GM18907 (cell line): ENCODE measurements at regions not wholly inside any gene's neighbourhood (a gene's known extent, or its start where the extent isn't known, plus 50 kb on each side); places are given as distances from the start of the nearest gene placed in this dataset.
"Not testable (repeated sequence)": the region's sequence is repeated elsewhere in the genome, so short reads cannot be mapped to it uniquely, and the experiment has no call there.

Experiments
- ATAC-seq: cut with Tn5 transposase; IDR thresholded peaks from one replicate; pipeline ENCODE4 v1.9.1; 2021; ENCODE audit warnings: mild to moderate bottlenecking, moderate library complexity; ENCODE audit not compliant: unreplicated experiment

DNA sequence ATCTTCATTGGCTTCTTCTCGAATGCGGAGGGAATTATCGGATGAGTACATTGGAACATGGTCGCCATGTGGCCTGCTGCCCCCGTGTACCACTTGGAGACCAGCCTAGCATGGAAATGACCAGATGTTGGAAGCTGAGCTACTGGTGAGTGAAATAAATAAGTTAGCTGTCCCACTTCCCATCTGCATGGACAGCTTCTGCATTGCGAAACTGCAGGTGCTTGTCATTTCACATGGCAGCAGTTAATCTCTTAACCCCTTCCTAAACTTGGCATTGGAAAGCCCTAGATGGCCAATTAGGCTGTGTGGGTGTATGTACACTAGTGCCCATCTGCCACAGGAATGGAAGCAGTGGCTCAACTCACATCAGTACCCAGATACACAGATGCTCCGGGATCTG lies 246.6 kb upstream of the IL12B start:
- no peak for ATAC-seq

DNA sequence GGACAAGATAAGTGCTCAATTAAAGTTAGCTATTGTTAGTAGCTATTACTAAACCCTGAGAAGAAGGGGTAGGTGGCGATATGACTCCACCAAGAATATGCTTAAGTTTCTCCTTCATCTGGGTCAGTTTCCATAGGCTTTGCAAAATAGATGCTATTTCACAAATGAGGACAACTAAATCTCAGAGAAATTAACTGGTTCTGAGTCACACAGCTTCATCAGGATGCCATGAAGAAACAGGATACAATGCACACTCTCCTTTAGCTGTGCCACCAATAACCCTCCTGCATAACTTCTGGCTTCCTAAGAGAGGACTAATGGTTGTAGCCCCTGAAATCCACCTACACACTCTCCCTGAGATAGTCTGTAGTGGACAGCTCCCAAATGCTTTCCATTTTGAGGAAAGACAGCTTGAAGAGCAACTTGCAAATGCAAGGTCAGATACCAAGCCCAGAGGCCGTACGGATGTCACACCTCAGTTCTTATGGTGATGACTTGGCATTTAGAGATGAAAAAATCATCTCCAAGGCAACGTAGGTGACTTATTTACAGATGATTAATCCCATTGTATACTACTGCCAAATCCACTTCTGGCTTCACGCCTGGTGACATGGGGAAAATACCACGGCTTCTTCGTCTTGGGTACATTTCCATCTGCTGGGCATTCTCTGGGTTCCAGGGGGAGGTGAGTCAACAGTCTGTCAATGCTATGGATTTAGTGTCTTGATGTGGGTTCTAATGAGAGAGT lies 251.4 kb upstream of the IL12B start:
- ATAC-seq: no peak

- no peak for ATAC-seq
Measured at GRCh38 chr5:159582756-159583541, 252.7 kb upstream of the IL12B start.

DNA sequence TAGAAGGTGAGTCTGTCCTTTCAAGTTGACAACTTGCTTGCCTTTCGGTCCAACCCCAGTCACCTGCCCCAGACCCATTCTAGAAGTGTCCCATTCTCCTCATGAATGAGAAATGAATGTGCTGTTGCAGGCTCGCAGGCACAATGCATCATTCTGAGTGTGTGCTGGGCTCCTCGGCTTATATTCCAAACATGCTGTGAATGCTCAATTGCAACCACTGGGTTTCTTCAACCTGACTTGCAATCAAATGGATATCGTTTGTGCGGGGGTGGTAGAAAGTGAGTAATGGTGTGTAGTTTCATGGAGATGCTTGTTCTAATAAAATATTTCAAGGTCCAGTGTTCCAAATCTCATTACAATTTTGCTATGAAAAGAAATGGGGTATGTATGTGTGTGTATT lies 256.6 kb upstream of the IL12B start:
- no peak for ATAC-seq

GRCh38 chr5:159588941-159589340 lies 258.7 kb upstream of the IL12B start:
- no peak for ATAC-seq

DNA sequence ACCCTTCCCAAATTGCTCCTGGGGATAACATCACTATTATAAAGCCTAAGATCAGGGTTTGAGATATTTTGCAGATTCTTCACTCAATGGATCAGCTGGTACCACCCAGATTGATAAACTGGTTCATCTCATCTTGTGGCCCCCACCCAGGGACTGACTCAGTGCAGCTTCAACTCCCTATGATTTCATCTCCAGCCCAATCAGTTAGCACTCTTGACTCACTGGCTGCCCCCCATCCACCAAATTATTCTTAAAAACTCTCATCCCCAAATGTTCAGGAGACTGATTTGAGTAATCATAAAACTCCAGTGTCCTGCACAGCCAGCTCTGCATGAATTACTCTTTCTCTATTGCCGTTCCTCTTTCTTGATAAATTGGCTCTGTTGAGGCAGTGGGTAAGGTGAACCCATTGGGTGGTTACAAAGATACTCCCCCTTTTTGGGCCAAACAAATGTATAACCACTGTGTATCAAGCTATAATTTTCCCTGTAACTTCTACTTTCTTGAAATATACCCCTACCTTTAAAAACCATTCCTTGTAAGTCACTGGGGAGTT lies 263.3 kb upstream of the IL12B start:
- no peak for ATAC-seq

DNA sequence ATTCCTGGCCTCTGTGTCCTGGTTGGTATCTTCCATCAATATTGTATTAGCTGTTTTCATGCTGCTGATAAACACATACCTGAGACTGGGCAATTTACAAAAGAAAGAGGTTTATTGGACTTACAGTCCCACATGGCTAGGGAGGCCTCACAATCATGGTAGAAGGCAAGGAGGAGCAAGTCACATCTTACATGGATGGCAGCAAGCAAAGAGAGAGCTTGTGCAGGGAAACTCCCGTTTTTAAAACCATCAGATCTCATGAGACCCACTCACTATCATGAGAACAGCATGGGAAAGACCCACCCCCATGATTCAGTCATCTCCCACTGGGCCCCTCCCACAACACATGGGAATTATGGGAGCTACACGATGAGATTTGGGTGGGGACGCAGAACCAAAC lies 265.3 kb upstream of the IL12B start:
- not testable (repeated sequence) for ATAC-seq

- no peak for ATAC-seq
Measured at GRCh38 chr5:159601216-159601615, 270.9 kb upstream of the IL12B start.

DNA sequence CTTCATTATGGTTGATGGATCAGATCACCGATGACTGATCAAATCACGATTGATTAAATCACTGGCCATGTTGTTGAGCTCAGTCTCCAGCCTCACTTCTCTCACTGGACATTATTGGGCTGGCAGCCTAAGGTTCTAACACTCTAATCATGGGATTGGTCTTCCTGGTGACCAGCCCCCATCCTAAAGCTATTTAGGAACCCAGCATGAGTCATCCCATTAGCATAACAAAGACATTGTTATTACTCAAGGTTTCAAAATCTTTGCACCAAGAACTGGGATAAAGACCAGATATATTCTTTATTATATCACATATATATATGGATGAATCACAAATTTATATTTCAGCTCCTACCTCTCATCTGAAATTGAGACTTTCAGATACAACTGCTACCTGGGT lies 272.1 kb upstream of the IL12B start:
- no peak for ATAC-seq

- no peak for ATAC-seq
Measured at GRCh38 chr5:159605585-159605984, 275.3 kb upstream of the IL12B start.

DNA sequence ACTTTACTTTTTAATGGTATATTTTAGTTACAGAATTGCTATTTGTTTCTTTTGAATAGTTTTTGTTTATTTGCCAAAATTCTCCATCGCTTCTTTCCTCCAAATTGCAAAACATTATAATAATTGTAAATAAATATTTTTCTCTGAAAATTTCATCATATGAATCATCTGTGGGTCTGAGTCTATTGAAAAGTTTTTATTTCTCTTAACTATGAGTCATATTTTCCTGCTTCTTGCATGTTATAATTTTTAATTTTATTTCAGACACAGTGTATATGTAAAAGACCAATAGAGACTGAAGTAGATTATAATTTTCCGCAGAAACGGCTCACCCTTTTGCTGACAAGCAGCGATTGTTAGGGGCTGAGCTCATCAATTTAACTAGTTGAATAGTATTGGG lies 279.1 kb upstream of the IL12B start:
- ATAC-seq: no peak

DNA sequence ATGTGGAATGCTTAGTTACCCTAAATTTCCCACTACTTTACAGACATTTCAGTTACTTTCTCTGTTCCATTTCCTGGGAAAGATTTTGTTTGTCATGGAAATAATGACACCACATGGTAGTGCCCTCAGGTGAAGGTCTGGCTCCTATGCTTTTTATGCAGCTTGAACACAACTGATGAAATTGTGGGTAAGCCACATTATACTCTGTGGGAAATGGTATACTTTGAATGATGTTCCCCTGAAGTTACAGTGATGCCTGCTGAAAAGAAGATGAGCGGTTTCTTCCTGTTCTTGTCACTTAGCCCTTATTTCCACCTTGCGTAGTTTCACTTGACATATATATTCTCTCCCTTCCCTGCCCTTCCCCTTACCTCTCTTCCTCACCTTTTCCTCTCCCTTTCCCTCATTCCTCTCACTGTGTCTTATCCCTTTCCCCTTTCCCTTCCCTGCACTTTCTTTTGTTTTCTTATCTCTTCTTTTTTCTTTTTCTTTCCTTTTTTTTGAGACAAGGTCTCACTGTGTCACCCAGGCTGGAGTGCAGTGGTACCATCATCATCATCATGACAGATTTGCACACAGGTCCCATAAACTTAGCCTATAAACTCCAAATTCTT lies 280.8 kb upstream of the IL12B start:
- ATAC-seq: no peak

GRCh38 chr5:159616952-159617351 lies 286.7 kb upstream of the IL12B start:
- ATAC-seq: no peak

- no peak for ATAC-seq
Measured at GRCh38 chr5:159619826-159620225, 289.5 kb upstream of the IL12B start.

DNA sequence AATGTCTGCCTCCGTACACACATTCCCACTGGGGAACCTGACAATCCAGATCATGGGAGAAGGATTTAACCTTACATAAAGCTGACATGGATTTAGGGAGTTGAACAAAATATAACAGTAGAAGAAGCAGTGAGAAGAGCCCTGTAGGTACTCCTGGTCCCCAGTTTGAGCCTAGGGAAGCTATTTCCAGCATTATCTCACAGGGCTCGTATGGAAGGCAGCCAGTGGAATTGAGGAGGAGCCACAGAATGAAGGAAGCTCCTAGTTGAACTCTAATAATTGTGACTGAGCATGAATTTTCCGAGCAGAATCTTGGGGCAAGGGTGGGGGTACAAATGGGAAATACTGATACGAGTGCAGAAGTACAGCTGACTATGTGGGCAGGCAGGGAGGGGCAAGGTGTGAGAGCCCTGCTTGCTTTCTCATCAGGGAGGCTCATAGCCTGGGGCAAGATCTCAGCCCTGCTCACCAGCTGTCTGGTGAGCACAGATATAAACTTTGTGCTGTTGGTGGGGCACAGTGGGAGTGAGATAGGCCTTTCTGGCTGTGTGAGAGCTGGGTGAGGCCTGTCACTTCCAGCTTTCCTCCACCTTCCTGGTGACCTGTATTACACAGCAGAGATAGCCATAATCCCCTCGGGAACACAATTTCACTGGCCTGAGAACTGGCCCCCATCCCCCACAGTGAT lies 290.7 kb upstream of the IL12B start:
- ATAC-seq: no peak

DNA sequence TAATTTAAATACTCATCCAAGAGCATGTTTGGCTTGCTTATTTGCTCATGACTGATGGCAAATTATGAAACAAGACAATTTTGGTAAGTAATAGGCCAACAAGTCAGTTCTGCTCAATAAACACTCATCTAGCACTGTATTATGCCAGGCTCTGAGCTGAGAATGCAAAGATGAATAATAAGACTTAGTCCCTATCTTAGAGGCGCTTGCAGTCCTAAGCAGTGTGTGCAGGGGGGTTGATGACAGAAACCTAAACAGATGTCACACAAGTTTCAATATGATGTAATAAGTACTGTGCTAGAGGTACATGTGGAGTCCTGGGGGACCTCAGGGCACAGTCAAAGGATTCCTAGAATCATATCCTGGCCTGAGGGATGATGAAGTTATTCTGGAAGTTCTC lies 287.6 kb upstream of the ADRA1B start:
- ATAC-seq: no peak

DNA sequence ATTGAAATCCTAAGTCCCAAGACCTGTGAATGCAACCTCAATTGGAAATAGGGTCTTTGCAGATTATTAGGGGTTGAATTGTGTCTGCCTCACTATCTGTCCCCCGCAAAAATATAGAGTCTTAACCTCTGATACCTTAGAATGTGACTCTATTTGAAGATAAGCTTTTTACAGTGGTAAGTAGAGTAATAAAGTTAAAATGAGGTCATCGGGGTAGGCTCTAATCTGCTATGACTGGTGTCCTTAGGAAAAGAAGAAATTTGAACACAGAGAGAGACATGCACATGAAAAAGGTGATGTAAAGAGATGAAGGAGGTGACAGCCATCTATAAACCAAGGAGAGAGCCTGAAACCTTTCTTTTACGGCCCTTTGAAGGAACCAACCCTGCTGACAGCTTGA lies 287.1 kb upstream of the ADRA1B start:
- no peak for ATAC-seq

- ATAC-seq: no peak
Measured at GRCh38 chr5:159630545-159630944, 285.7 kb upstream of the ADRA1B start.

DNA sequence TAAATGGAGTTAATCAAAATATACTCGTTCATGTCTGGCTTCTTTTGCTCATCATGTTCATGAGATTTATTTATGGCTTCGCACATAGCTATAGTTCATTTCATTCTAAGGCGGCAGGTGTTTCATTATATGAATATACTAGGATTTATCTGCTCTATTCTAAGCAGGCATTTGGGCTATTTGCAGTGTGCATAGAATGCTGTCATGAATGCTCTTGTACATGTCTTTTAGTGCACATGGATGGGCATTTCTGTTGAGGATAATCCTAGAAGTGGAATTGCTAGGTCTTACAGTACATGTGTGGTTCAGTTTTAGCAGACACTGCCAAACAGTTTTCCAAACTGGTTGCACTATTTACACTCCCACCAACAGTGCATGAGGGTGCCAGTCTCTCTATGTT lies 285.3 kb upstream of the ADRA1B start:
- ATAC-seq: no peak

DNA sequence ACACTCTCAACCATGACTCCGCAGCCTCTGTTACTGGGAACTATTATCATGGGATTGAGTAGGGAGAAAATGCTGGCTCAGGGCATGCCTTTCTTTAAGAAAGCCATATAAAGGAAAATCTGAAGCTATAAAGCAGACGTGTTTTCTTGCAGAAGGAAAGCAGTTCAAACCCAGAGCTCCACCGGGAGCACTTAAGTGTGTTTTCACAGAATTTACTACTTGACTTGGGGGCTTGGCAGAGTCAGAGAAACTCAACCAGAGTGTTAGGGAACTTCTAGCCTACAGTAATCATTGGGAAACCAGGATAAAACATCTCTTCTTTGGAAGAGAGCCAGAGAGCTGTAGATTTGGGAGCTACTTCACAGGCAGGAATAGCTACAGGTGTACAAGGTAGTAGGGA lies 283.4 kb upstream of the ADRA1B start:
- ATAC-seq: no peak

DNA sequence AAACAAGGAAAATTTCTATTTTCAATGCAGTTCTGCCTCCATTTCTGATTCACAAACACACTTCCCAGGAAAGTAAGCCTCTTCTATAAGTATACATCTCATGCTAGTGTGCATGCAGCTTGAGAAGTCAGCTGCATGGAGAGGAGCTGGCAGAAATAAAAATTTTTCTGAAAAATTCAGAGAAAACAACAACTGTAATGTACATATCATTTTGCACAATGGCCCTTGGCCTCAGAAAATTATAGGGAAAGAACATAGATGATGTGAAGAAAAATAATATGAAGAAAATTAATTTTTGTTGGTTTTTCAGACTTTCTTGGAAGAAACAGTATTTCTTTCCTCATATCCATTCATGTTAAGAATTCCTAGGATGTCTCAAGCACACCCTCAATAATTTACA lies 277.8 kb upstream of the ADRA1B start:
- ATAC-seq: no peak
